ENCODE measurements at regions not wholly inside any gene's neighbourhood (a gene's known extent, or its start where the extent isn't known, plus 50 kb on each side); places are given as distances from the start of the nearest gene placed in this dataset.

DNA sequence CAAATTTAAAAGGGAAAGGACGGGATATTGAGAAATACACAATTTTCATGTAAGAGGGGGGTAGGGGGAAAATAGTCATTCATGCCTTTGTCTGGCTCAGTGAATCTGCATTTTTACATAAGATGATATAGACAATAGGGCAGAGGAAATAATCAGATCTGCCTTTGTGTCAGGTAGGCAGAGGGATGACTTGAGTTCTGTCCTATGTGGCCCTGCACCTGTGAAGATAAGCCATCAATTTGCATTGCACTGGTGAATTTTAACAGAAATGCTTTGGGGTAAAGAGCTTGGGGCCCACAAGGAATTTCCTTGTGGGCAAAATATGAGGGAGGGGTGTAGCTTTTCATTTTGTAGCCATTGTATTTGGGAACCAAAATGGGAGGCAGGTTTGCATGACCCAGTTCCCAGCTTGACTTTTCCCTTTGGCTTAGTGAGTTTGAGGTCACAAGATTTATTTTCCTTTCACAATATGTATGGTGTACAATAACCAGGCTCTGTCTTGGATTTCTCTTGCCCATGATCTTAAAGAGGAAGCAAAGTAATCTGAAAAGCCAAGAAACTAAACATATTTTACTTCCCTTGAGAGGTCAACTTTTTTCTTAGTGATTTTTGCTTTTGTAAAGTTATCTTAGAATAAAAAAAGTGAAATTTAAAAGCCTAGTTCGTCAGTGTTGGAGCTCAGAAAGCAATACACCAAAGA lies 77.7 kb upstream of the SORL1 start:
- TF ChIP-seq POLR2A (IDR thresholded peaks at IDR 0.05) (no peak), POLR2AphosphoS5 (IDR thresholded peaks at IDR 0.05) (no peak)
- TF ChIP-seq, protein P1, sequence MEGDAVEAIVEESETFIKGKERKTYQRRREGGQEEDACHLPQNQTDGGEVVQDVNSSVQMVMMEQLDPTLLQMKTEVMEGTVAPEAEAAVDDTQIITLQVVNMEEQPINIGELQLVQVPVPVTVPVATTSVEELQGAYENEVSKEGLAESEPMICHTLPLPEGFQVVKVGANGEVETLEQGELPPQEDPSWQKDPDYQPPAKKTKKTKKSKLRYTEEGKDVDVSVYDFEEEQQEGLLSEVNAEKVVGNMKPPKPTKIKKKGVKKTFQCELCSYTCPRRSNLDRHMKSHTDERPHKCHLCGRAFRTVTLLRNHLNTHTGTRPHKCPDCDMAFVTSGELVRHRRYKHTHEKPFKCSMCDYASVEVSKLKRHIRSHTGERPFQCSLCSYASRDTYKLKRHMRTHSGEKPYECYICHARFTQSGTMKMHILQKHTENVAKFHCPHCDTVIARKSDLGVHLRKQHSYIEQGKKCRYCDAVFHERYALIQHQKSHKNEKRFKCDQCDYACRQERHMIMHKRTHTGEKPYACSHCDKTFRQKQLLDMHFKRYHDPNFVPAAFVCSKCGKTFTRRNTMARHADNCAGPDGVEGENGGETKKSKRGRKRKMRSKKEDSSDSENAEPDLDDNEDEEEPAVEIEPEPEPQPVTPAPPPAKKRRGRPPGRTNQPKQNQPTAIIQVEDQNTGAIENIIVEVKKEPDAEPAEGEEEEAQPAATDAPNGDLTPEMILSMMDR (IDR thresholded peaks at IDR 0.05), result no peak
